GM20000 (cell line): ENCODE measurements at regions not wholly inside any gene's neighbourhood (a gene's known extent, or its start where the extent isn't known, plus 50 kb on each side); places are given as distances from the start of the nearest gene placed in this dataset.

ENCODE experiments used
- DNase-seq: peaks from one replicate; pipeline ENCODE4 v3.0.0; 2012; ENCODE audit warnings: low spot score
- TF ChIP-seq, protein P1 (sequence below): IDR thresholded peaks from 2 replicates; pipeline ENCODE4 v1.5.1; 2012; ENCODE audit warnings: mild to moderate bottlenecking, control low read depth; ENCODE audit errors: extremely low read depth, missing control alignments

DNA sequence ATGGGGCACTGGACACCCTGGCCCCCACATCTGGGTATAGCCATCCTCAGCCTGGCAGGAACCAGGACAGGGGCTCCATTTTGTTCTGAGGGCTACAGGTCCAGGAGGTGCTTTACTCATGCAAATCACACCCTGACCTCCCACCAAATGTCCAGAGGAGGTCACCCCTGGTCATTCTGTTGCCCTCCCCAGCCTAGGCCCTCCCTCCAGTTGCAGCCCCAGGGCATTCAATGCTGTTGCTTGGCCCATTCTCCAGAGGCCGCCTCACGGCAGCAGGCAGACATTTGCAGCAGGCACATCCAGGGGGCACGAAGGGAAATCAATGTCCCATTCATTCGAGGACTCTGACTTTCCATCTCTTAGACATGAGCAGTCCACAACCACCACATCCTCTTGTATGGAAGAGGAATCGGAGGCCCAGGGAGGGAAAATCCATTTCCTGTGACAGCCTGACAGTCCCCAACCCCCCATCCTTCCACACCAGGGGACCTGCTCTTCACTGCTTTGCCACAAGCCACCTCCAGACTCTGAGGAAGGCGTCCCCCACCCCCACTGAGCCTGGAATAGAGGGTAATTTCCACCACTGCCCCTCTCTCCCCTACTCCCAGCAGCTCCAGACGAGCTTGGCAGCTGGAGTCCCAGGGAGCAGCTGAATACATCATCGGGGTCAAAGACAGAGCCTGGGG lies 76.2 kb upstream of the UNC5B start:
- TF ChIP-seq, protein P1, sequence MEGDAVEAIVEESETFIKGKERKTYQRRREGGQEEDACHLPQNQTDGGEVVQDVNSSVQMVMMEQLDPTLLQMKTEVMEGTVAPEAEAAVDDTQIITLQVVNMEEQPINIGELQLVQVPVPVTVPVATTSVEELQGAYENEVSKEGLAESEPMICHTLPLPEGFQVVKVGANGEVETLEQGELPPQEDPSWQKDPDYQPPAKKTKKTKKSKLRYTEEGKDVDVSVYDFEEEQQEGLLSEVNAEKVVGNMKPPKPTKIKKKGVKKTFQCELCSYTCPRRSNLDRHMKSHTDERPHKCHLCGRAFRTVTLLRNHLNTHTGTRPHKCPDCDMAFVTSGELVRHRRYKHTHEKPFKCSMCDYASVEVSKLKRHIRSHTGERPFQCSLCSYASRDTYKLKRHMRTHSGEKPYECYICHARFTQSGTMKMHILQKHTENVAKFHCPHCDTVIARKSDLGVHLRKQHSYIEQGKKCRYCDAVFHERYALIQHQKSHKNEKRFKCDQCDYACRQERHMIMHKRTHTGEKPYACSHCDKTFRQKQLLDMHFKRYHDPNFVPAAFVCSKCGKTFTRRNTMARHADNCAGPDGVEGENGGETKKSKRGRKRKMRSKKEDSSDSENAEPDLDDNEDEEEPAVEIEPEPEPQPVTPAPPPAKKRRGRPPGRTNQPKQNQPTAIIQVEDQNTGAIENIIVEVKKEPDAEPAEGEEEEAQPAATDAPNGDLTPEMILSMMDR = no peak
- DNase-seq = no peak

DNA sequence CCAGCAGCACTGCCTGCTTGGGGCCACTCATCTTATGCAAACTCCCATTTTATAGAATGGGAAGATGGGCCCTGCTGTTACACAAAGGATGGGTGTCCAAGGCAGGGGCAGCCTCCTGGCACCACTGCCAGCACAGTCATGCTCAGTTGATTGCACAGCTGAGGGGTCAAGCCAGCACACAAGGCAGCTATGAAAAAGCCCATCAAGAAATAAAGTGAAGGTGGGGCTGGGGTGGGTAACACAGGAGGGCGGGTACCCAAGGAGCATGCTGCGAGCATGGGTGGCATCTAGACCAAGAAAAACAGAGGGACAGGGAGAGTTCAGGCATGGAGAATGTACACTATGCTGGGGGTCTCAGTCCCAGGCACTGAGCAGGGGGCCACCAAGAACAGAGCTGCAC lies 74.7 kb upstream of the UNC5B start:
- TF ChIP-seq, protein P1 = no peak
- no peak for DNase-seq

DNA sequence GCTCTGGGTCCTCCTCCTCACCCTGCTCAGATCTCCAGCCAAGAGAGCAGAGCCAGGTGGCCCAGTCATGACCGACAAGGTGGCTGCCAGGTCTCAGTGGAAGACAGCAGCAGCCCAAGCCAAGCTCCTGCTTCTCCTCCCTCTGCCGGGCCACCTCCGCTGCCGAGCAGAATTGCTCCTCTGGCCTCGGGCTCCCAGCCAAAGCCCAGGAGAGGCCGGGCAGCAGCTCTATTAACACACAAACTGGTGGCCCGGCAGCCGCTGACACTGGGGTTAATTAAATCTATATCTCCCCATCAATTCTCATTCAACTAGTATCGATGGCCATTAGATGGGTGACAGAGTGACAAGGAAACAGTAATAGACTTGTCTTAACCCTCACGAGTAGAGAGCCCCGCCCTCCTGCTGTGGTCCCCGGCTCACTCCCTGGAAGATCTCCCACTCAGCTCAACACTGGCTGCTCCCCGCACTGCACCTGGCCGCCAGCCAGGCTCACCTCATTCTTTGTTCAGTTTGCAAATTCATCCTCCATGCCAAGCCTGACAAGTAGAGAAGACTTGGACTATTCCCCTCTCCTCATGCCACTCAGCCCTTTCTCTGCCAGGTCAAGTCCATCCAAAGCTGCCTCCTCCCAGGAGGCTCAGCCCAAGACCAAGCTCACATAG lies 74.1 kb upstream of the UNC5B start:
- TF ChIP-seq, protein P1 = no peak
- no peak for DNase-seq

DNA sequence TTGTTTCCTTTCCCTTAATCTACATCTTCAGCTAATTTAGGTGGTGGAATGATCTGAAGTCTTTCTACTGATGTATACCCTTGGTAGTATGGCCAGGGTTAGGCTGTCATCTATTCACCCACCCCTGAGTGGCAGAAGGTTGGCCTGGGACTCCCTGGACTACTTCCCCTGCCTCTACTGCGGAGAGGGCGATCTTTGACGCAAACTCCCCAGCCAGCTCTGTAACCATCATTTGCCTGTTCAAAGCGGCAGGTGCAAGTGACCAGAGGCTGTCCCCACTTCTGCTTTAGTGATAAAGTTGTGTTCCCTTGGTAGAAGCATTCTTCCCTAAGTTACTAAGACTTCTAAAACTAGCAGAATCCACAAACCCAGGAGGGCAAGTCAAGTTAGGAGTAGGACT lies 70.8 kb upstream of the UNC5B start:
- TF ChIP-seq, protein P1 = no peak
- no peak for DNase-seq

DNA sequence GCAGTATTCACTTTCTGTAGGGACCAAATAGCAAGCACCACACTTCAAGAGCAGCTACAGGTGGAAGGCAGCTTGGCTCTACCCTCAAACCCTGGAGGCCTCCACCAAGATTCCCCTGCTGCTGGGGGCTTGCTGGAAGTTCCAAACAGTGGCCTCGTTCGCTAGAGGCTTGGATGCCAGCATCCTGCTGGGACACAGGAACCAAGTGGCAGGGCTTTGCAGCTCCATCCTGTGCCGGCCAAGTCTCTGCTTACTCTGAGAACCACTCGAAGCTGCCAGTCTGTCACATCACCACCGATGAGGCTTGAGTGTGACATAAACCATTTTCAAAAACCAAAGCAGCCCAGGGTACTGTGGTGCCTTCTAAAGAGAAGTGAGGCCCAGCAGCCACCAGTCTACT lies 69.2 kb upstream of the UNC5B start:
- TF ChIP-seq, protein P1 = no peak
- DNase-seq = no peak

DNA sequence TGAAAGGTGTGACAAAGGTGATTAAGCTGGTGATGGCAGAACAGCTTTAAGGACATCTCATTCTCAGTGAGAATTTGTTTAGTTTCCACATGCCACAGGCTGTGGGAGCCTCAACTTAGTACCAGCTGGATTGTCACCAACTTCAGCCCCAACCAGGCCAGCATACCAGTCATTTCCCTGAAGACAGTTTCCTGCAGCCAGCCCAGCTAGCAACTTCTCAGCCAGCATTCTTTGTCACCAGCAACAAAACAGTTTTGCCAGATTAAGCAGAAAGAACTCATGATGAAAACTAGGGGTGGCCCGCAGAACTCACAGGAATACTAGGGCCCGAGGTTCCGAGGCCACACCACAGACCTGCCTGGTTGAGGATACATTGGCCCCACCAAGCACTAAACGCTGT lies 68.8 kb upstream of the UNC5B start:
- TF ChIP-seq, protein P1 = no peak
- DNase-seq = no peak

DNA sequence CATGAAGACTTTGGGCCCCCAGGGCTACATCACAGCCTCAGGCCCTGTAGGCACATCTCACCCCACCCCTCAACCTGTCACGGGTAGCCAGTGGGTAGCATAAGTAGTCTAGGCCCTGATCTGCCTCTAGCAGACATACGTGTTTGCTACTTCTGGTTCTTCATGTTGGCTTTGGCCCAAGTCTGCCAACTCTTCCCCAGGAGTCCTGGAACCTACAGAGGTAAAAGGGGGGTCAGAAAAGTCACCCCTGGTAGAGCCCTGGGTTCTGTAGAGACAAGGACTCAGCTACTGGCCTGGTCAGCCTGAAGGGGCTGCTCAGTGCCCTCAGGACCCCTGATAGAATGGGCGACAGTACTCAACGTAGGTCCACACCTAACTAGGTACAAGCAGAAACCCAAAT lies 67.5 kb upstream of the UNC5B start:
- DNase-seq = no peak
- TF ChIP-seq, protein P1 = no peak
